K562 (cell line): ENCODE measurements at regions not wholly inside any gene's neighbourhood (a gene's known extent, or its start where the extent isn't known, plus 50 kb on each side); places are given as distances from the start of the nearest gene placed in this dataset.

Experiments
- ATAC-seq: fragments of 200-7000 bp; cut with Tn5 transposase; 3 replicates; pipeline ENCODE4 v1.9.1; 2020; ENCODE audit warnings: moderate library complexity
- BruUV-seq: library from RNA; stranded (reverse); fragments of 400-500 nt; replicated peaks from 2 replicates; lab custom pipeline; 2021; lab: Mats Ljungman, UMichigan
- CTCF ChIA-PET: fragments of 300-600 bp; formaldehyde crosslinking; extraction: SDS; loops from one replicate; lab custom pipeline; 2021; ENCODE audit warnings: low intra/inter-chr PET ratio; lab: Yijun Ruan, JAX
- POLR2A ChIA-PET: fragments of 300-600, 350-650 bp; sonication (Branson Sonifier 250); formaldehyde crosslinking; extraction: SDS; loops from one replicate; lab custom pipeline; 2021; ENCODE audit warnings: antibody characterized with exemption, inconsistent platforms; lab: Yijun Ruan, JAX
- DNase-seq, 4 experiments: peaks; one replicate each; pipeline versions ENCODE4 v3.0.0 to v3.0.0-alpha.2; 2011 to 2018; ENCODE audit warnings: low spot score in 3 of 4, mixed read lengths in 3 of 4; ENCODE audit errors: extremely low read depth in 1 of 4
- FAIRE-seq: peaks from 2 replicates; lab custom pipeline; 2011; peaks lifted over from hg19 to GRCh38; lab: Jason Lieb, UNC
- H2AFZ ChIP-seq: 2 replicates; pipeline ENCODE4 v1.6.0; 2011; ENCODE audit warnings: low read depth, low read length, control low read depth, inconsistent platforms
- H3K27ac ChIP-seq: fragments of 200-600 bp; 3 replicates; pipeline ENCODE4 v1.8.0; 2011; ENCODE audit warnings: low read depth, mild to moderate bottlenecking, control low read depth, inconsistent platforms, low read length, moderate library complexity, mixed read lengths; ENCODE audit errors: extremely low read depth
- H3K27me3 ChIP-seq, 2 experiments: fragments of 300-600 bp in 1 of 2; 2 replicates in 1 of 2; 3 replicates in 1 of 2; pipeline versions ENCODE4 v1.6.0 to v1.8.0; 2011; ENCODE audit warnings: inconsistent platforms in 2 of 2, low read length in 2 of 2, mild to moderate bottlenecking in 1 of 2, mixed read lengths in 1 of 2, moderate library complexity in 1 of 2; ENCODE audit not compliant: control insufficient read depth in 2 of 2, insufficient read depth in 2 of 2
- H3K36me3 ChIP-seq: fragments of 300-600 bp; 3 replicates; pipeline ENCODE4 v1.8.0; 2011; ENCODE audit warnings: mild to moderate bottlenecking, low read length, inconsistent platforms; ENCODE audit not compliant: control insufficient read depth, insufficient read depth
- H3K4me1 ChIP-seq, 2 experiments: fragments of 200-600 bp in 1 of 2; replicated peaks in 1 of 2; 2 replicates in 1 of 2; 3 replicates in 1 of 2; pipeline versions ENCODE4 v1.5.1 to v1.8.0; 2011; ENCODE audit warnings: inconsistent platforms in 2 of 2, low read length in 2 of 2, mild to moderate bottlenecking in 1 of 2, mixed read lengths in 1 of 2, moderate library complexity in 1 of 2; ENCODE audit not compliant: control insufficient read depth in 2 of 2, insufficient read depth in 2 of 2
- H3K4me2 ChIP-seq: 2 replicates; pipeline ENCODE4 v1.6.1; 2011; ENCODE audit warnings: low read length, control low read depth, inconsistent platforms, mixed read lengths; ENCODE audit not compliant: insufficient read depth
- H3K4me3 ChIP-seq: fragments of 200-600 bp; sonication (generic), shearing (Covaris generic); 2 replicates; pipeline ENCODE4 v1.5.1; 2016; ENCODE audit warnings: control low read depth, inconsistent platforms
- H3K79me2 ChIP-seq: fragments of 200-600 bp; 3 replicates; pipeline ENCODE4 v1.8.0; 2011; ENCODE audit warnings: low read length, inconsistent platforms; ENCODE audit not compliant: control insufficient read depth, insufficient read depth
- H3K9ac ChIP-seq, 2 experiments: 2 replicates each; pipeline versions ENCODE4 v1.6.0 to v1.6.1; 2011; ENCODE audit warnings: low read depth in 2 of 2, low read length in 2 of 2, control low read depth in 1 of 2, inconsistent platforms in 1 of 2, mild to moderate bottlenecking in 1 of 2, mixed read lengths in 1 of 2; ENCODE audit not compliant: insufficient read depth in 1 of 2
- H3K9me1 ChIP-seq: one replicate; pipeline ENCODE4 v1.6.0; 2011; ENCODE audit warnings: inconsistent platforms, mild to moderate bottlenecking, low read length, moderate library complexity; ENCODE audit not compliant: control insufficient read depth, insufficient read depth
- H3K9me3 ChIP-seq: replicated peaks from 2 replicates; pipeline ENCODE4 v1.5.1; 2011; ENCODE audit warnings: low read depth, low read length, inconsistent platforms; ENCODE audit not compliant: control insufficient read depth, insufficient read depth
- H4K20me1 ChIP-seq: replicated peaks from 2 replicates; pipeline ENCODE4 v1.6.1; 2011; ENCODE audit warnings: low read length, inconsistent platforms, mixed read lengths; ENCODE audit not compliant: control insufficient read depth, insufficient read depth
- HOXB6 ChIP-seq: fragments of 250-450 bp; sonication (Bioruptor Pico); IDR thresholded peaks from 2 replicates; pipeline ENCODE4 v1.5.1; 2022; ENCODE audit warnings: mild to moderate bottlenecking, borderline replicate concordance
- ZNF217 ChIP-seq: sonication (generic); formaldehyde crosslinking; IDR thresholded peaks from 2 replicates; pipeline ENCODE4 v1.8.0; 2022; ENCODE audit warnings: mild to moderate bottlenecking, missing genetic modification reagents
- WGBS: fragments of 100-300 bp; shearing (Covaris generic); methylation state at CpG from one replicate; pipeline ENCODE4 v1.1.6; 2016; ENCODE audit warnings: low coverage, mixed read lengths; ENCODE audit not compliant: insufficient coverage; ENCODE audit errors: missing lambda C conversion rate; 5-methylcytosine and 5-hydroxymethylcytosine counted together
- in situ Hi-C: fragments of 300-500 bp; cut with MboI; formaldehyde crosslinking; loops from 4 replicates; pipeline ENCODE4 v1.15.0; 2018; ENCODE audit warnings: inconsistent platforms, mixed read lengths
- intact Hi-C: fragments of 100-400 bp; cut with micrococcal nuclease; formaldehyde crosslinking; loops from 2 replicates; pipeline ENCODE4 v1.14.2; 2022
- TF ChIP-seq, protein P1 (sequence below): fragments of 250-450 bp; sonication (Bioruptor Pico); IDR thresholded peaks from 2 replicates; pipeline ENCODE4 v1.8.0; 2021; ENCODE audit warnings: mild to moderate bottlenecking, moderate library complexity
- TF ChIP-seq, protein P2 (sequence below): fragments of 200-400 bp; formaldehyde crosslinking; IDR thresholded peaks from 2 replicates; pipeline ENCODE4 v1.6.1; 2017; ENCODE audit warnings: mild to moderate bottlenecking, low read depth, low read length, moderate library complexity

DNA sequence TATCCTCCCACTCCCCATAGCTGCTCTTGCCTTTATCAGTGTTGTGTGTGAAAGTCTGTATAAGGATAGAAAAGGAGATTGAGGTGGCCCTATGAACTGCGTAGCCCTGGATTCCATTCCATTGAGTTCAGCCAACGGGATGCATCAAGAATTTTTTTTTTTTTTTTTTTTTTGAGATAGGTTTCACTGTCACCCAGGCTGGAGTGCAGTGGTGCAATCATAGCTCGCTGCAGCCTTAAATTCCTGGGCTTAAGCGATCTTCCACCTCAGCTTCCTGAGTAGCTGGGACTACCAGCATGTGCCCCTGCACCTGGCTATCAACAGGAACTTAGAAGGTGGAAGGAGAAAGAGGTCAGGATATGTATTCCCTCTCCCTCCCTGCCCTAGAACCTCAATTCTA lies 187.2 kb upstream of the SPRY1 start:
- Histone ChIP-seq H3K9ac (no peak overlapping the region), H3K4me2 (no peak overlapping the region), H3K4me3 (no peak overlapping the region), H4K20me1 (no peaks in the 10 kb centered on the region), H3K79me2 (no peaks in the 10 kb centered on the region), H3K9me3 (no peaks in the 10 kb centered on the region), H3K27ac (no peak overlapping the region), H3K4me1 (no peaks in the 10 kb centered on the region), H3K27me3 (no peaks in the 10 kb centered on the region), H2AFZ (no peak overlapping the region), H3K36me3 (no peaks in the 10 kb centered on the region), H3K9me1 (no peaks in the 10 kb centered on the region)
- TF ChIP-seq, protein P1, sequence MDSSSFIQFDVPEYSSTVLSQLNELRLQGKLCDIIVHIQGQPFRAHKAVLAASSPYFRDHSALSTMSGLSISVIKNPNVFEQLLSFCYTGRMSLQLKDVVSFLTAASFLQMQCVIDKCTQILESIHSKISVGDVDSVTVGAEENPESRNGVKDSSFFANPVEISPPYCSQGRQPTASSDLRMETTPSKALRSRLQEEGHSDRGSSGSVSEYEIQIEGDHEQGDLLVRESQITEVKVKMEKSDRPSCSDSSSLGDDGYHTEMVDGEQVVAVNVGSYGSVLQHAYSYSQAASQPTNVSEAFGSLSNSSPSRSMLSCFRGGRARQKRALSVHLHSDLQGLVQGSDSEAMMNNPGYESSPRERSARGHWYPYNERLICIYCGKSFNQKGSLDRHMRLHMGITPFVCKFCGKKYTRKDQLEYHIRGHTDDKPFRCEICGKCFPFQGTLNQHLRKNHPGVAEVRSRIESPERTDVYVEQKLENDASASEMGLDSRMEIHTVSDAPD (CRISPR knock-in tag), result no peak
- TF ChIP-seq, protein P2, sequence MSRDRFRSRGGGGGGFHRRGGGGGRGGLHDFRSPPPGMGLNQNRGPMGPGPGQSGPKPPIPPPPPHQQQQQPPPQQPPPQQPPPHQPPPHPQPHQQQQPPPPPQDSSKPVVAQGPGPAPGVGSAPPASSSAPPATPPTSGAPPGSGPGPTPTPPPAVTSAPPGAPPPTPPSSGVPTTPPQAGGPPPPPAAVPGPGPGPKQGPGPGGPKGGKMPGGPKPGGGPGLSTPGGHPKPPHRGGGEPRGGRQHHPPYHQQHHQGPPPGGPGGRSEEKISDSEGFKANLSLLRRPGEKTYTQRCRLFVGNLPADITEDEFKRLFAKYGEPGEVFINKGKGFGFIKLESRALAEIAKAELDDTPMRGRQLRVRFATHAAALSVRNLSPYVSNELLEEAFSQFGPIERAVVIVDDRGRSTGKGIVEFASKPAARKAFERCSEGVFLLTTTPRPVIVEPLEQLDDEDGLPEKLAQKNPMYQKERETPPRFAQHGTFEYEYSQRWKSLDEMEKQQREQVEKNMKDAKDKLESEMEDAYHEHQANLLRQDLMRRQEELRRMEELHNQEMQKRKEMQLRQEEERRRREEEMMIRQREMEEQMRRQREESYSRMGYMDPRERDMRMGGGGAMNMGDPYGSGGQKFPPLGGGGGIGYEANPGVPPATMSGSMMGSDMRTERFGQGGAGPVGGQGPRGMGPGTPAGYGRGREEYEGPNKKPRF, result no peak
- TF ChIP-seq HOXB6 (CRISPR knock-in tag), result no peak
- no peak for TF ChIP-seq ZNF217
- in situ Hi-C loops, result no loop called here
- no TSS peak for BruUV-seq
- CTCF ChIA-PET, result no interaction called here
- POLR2A ChIA-PET, result no interaction called here
- intact Hi-C loops, result no loop called here
- WGBS, result 97% methylated on average over 4 of the region's 4 CpGs
- DNase-seq (no peak), ATAC-seq (no peak), FAIRE-seq (no peak)
